HUES6 (cell line): ENCODE measurements at regions not wholly inside any gene's neighbourhood (a gene's known extent, or its start where the extent isn't known, plus 50 kb on each side); places are given as distances from the start of the nearest gene placed in this dataset.
"Not testable (repeated sequence)": the region's sequence is repeated elsewhere in the genome, so short reads cannot be mapped to it uniquely, and the experiment has no call there.

Experiments used
- H3K27ac ChIP-seq: 2 replicates; pipeline ENCODE4 v1.7.0; 2013; ENCODE audit warnings: low read depth, mild to moderate bottlenecking, low read length, inconsistent platforms
- H3K27me3 ChIP-seq: 2 replicates; pipeline ENCODE4 v1.6.1; 2013; ENCODE audit warnings: low read length; ENCODE audit not compliant: control insufficient read depth, insufficient read depth
- H3K36me3 ChIP-seq: 2 replicates; pipeline ENCODE4 v1.6.1; 2013; ENCODE audit warnings: low read length; ENCODE audit not compliant: control insufficient read depth, insufficient read depth
- H3K4me1 ChIP-seq: 2 replicates; pipeline ENCODE4 v1.6.1; 2013; ENCODE audit warnings: low read length; ENCODE audit not compliant: control insufficient read depth, insufficient read depth
- H3K4me3 ChIP-seq: 2 replicates; pipeline ENCODE4 v1.5.1; 2013; ENCODE audit warnings: low read depth, low read length
- H3K9ac ChIP-seq: one replicate; pipeline ENCODE4 v1.6.1; 2013; ENCODE audit warnings: mild to moderate bottlenecking, low read length
- H3K9me3 ChIP-seq: 2 replicates; pipeline ENCODE4 v1.6.1; 2013; ENCODE audit warnings: low read depth, low read length; ENCODE audit not compliant: control insufficient read depth, insufficient read depth

DNA sequence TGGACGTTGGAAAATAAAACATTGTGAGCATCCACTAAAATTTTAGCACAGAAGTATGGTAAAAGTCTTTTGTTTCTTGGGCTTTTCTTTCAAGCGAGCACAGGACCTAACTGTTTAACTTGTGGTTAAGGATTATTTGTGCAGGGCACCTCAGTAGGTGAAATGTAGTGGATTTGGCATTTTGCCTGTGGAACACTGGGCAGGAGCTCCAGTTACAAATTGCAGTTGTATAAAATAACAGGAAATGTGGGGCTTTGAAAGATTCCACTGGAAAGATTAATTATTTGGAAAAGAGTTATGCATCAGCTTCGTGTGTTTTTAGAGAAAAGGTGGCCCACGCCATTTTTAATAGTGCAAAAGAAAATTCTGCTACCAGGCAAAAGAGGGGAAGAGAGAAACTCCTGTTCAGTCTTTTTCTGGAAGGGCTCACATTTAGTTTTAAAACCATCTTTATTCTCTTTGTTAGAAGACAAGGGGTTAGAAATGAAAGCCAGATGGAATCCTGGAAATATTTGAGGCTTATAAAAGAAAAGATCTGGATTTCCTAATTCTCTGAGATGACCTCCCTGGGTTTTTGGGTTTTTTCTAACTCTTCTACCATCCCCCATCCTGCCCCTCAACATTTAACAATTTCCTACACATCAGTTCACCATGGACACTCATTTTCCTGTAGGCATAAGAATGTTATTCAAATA, 144.3 kb upstream of the SERTAD2 start:
- H3K27ac ChIP-seq, result no peak overlapping the region
- H3K36me3 ChIP-seq, result no peaks in the 10 kb centered on the region
- H3K4me1 ChIP-seq, result peaks cover 7% of the 10 kb centered on the region
- H3K27me3 ChIP-seq, result peaks cover 7% of the 10 kb centered on the region; the same call in 1 of the 2 replicates
- no peak overlapping the region for H3K4me3 ChIP-seq
- H3K9me3 ChIP-seq, result no peaks in the 10 kb centered on the region
- no peak overlapping the region for H3K9ac ChIP-seq

- Histone ChIP-seq H3K36me3 (no peaks in the 10 kb centered on the region), H3K4me1 (peaks cover 5% of the 10 kb centered on the region), H3K27me3 (peaks cover 7% of the 10 kb centered on the region; the same call in 1 of the 2 replicates), H3K4me3 (no peak overlapping the region), H3K27ac (no peak overlapping the region), H3K9me3 (no peaks in the 10 kb centered on the region), H3K9ac (no peak overlapping the region)
Observed at GRCh38 chr2:64799592-64800252, 146.0 kb upstream of the SERTAD2 start.

DNA sequence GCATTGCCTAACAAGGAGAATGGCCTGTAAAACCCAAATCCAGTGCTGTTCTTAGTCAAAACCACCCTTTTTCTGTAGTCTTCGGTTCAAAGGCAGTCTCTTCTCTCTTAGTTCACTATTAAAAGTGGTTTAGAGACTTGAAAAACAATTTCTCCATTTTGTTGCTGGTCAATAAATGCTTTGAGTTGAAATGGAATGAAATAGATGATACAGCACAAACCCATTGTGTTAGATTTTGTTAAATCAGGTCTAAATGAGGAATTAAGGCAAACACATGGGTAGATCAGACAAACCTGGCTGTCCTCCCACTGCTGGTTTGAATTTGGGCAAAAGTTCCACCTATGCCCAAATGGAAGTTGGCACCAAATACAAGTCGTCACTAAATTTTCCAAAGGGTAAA, 150.1 kb upstream of the SERTAD2 start:
- H3K27me3 ChIP-seq, result no peaks in the 10 kb centered on the region; the same call in 1 of the 2 replicates
- H3K4me1 ChIP-seq, result peaks cover 4% of the 10 kb centered on the region; the same call in 1 of the 2 replicates
- no peaks in the 10 kb centered on the region for H3K9me3 ChIP-seq
- H3K4me3 ChIP-seq, result no peak overlapping the region
- H3K9ac ChIP-seq, result no peak overlapping the region
- H3K36me3 ChIP-seq, result no peaks in the 10 kb centered on the region
- no peak overlapping the region for H3K27ac ChIP-seq

- no peaks in the 10 kb centered on the region for H3K9me3 ChIP-seq
Observed at GRCh38 chr2:64804651-64805050, 150.9 kb upstream of the SERTAD2 start.

DNA sequence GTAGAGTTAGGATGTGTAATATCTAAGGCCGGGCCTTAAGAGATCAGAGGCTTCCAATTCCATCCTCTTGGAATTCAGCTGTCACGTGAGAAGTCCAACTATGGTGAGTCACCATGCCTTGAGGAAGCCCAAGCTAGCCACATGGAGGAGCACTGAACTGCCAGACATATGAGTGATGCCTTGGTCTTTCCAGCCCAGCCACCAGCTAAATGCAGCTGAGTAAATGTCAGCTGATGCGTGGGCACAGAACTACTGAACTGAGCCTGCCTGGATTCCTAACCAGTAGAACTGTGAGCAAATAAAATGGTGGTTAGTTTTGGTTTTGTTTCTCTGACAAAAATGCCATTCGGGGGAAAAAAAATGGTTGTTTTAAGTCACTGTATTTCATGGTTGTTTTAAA, 153.7 kb upstream of the SERTAD2 start:
- Histone ChIP-seq H3K4me1 (peaks cover 4% of the 10 kb centered on the region; the same call in 1 of the 2 replicates), H3K27me3 (no peaks in the 10 kb centered on the region), H3K36me3 (no peaks in the 10 kb centered on the region), H3K9ac (no peak overlapping the region), H3K4me3 (no peak overlapping the region), H3K27ac (no peak overlapping the region), H3K9me3 (no peaks in the 10 kb centered on the region; the same call in 1 of the 2 replicates)

More at GRCh38 chr2:64804651-64805050, 150.9 kb upstream of the SERTAD2 start:
- no peak overlapping the region for H3K9ac ChIP-seq
- H3K27ac ChIP-seq, result no peak overlapping the region
- no peaks in the 10 kb centered on the region for H3K36me3 ChIP-seq
- H3K27me3 ChIP-seq, result no peaks in the 10 kb centered on the region
- no peak overlapping the region for H3K4me3 ChIP-seq
- peaks cover 4% of the 10 kb centered on the region; the same call in 1 of the 2 replicates for H3K4me1 ChIP-seq

- Histone ChIP-seq H3K27me3 (no peaks in the 10 kb centered on the region), H3K9ac (no peak overlapping the region), H3K36me3 (no peaks in the 10 kb centered on the region), H3K4me3 (no peak overlapping the region), H3K27ac (no peak overlapping the region), H3K9me3 (no peaks in the 10 kb centered on the region; the same call in 1 of the 2 replicates), H3K4me1 (peaks cover 4% of the 10 kb centered on the region; the same call in 1 of the 2 replicates)
Observed at GRCh38 chr2:64808092-64808491, 154.4 kb upstream of the SERTAD2 start.

GRCh38 chr2:64808754-64809153, 155.0 kb upstream of the SERTAD2 start:
- H3K27me3 ChIP-seq, result no peaks in the 10 kb centered on the region
- no peak overlapping the region for H3K27ac ChIP-seq
- H3K4me1 ChIP-seq, result peaks cover 4% of the 10 kb centered on the region; the same call in 1 of the 2 replicates
- H3K9me3 ChIP-seq, result no peaks in the 10 kb centered on the region; the same call in 1 of the 2 replicates
- no peak overlapping the region for H3K4me3 ChIP-seq
- no peaks in the 10 kb centered on the region for H3K36me3 ChIP-seq
- H3K9ac ChIP-seq, result no peak overlapping the region

GRCh38 chr2:64809216-64809615, 155.5 kb upstream of the SERTAD2 start:
- Histone ChIP-seq H3K27ac (no peak overlapping the region), H3K36me3 (no peaks in the 10 kb centered on the region), H3K27me3 (no peaks in the 10 kb centered on the region), H3K9ac (no peak overlapping the region), H3K4me3 (no peak overlapping the region), H3K9me3 (no peaks in the 10 kb centered on the region; the same call in 1 of the 2 replicates), H3K4me1 (peaks cover 4% of the 10 kb centered on the region; the same call in 1 of the 2 replicates)

DNA sequence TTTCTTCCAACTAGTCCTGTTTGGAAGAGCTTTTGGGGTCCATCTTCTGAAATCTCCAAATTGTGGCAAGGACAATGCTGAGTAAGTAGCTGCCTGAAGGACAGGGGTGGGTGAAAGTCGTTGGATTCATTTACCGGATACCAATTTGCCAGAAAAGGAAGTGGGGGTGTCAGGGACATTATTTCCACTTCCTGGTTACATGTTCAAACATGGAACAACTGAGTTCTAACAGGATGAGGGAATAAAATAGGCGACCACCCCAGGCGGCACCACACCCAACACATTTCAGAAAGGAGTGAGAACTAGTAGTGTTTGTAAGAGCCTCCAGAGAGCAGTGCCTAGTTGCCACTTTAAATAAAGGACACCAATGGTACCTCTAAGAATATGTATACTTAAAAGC, 158.6 kb upstream of the SERTAD2 start:
- no peak overlapping the region for H3K4me3 ChIP-seq
- H3K9ac ChIP-seq, result no peak overlapping the region
- H3K4me1 ChIP-seq, result no peaks in the 10 kb centered on the region
- no peaks in the 10 kb centered on the region; the same call in 1 of the 2 replicates for H3K9me3 ChIP-seq
- no peak overlapping the region for H3K27ac ChIP-seq
- H3K27me3 ChIP-seq, result no peaks in the 10 kb centered on the region
- H3K36me3 ChIP-seq, result no peaks in the 10 kb centered on the region

- Histone ChIP-seq H3K9me3 (no peaks in the 10 kb centered on the region; the same call in 1 of the 2 replicates), H3K4me3 (no peak overlapping the region), H3K36me3 (no peaks in the 10 kb centered on the region), H3K4me1 (peaks cover 3% of the 10 kb centered on the region; the same call in 1 of the 2 replicates), H3K27me3 (no peaks in the 10 kb centered on the region), H3K9ac (no peak overlapping the region), H3K27ac (no peak overlapping the region)
Observed at GRCh38 chr2:64814007-64814406, 160.3 kb upstream of the SERTAD2 start.

DNA sequence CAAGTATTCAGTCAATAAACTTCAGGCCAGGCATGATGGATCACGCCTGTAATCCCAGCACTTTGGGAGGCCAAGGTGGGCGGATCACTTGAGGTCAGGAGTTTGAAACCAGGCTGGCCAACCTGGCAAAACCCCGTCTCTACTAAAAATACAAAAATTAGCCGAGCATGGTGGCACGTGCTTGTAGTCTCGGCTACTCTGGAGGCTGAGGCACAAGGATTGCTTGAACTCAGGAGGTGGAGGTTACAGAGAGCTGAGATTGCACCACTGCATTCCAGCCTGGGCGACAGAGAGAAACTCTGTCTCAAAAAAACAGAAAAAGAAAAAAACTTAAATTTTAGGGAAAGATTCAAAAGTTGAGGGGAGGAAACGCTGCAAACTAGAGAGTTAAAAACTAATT, 162.8 kb upstream of the SERTAD2 start:
- not testable (repeated sequence) for H3K9ac ChIP-seq, H3K27ac ChIP-seq, H3K36me3 ChIP-seq, H3K4me3 ChIP-seq, H3K4me1 ChIP-seq, H3K27me3 ChIP-seq, H3K9me3 ChIP-seq
